HG03442 (cell line): ENCODE measurements at regions not wholly inside any gene's neighbourhood (a gene's known extent, or its start where the extent isn't known, plus 50 kb on each side); places are given as distances from the start of the nearest gene placed in this dataset.
"Not testable (repeated sequence)": the region's sequence is repeated elsewhere in the genome, so short reads cannot be mapped to it uniquely, and the experiment has no call there.

Source experiments
- ATAC-seq: cut with Tn5 transposase; IDR thresholded peaks from one replicate; pipeline ENCODE4 v1.9.1; 2021; ENCODE audit warnings: mild to moderate bottlenecking, moderate library complexity; ENCODE audit not compliant: unreplicated experiment

DNA sequence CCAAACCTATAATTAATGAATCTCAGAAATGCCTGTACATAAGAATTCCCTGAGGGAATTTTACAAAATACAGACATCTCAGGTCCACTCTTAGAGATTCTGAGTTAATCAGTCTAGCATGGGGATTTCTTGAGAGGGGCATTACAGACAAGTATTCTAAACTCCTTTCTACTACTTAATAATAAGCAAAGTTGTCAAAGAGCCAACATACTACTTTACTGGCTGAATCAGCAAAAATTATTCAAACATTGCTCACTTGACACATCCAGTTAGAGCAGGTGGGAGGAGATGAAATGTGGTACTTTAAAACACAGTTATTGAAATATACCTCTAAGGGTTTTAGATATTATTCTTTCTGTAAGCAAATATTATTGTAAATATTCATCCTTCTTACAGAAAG is 1164.7 kb downstream of the CDY2B start:
- no peak for ATAC-seq

- no peak for ATAC-seq
Measured at GRCh38 chrY:16673102-16673787, 1206.8 kb downstream of the CDY2B start.

DNA sequence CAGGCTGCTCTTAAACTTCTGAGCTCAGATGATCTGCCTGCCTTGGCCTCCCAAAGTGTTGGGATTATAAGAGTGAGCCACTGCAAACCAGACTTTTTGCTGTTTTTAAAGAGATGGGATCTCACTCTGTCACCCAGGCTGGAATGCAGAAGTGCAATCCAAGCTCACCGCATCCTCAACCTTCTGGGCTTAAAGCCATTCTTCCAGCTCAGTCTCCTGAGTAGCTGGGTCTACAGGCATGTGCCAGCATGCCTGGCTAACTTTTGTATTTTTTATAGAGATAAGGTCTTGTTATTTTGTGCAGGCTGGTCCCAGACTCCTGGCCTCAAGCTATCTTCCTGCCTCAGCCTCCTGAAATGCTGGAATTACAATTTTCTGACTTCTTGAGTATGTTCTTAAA is 1211.6 kb downstream of the CDY2B start:
- no peak for ATAC-seq

DNA sequence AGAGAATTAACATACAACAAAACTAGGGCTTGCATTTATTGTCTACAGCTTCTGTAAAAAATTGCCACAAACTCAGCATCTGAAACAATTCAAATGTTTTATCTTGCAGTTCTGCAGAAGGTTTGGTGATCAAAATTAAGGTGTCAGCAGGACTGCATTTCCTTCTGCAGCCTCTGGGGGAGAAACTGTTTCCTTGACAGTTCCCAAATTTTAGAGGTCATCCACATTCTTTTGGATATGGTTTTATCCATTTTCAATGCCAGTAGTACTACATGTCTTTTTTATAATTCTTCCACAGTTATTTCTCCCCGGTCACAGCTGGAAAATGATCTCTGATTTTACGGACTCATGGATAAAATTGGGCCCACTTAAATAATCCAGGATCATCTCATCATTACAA is 1217.3 kb downstream of the CDY2B start:
- ATAC-seq: no peak

DNA sequence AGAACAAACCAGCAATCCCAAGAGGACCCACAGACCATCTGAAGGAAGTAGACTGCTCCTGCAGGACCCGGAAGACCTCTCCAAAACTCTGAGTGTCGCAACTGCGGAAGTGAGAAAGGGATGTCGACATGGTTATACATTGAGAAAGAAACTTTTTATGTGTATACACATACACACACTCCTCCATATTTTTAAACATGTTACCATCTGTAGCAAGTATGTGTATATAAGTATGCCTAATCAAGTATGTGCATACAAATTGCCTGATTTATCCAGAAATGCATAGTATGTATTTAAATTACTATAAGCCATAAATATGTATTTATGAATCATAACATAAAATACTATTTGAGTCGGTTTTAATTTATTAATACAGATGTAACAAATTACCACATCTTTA is 1220.7 kb downstream of the CDY2B start:
- ATAC-seq: no peak

GRCh38 chrY:16653971-16654370 is 1226.0 kb downstream of the CDY2B start:
- no peak for ATAC-seq

DNA sequence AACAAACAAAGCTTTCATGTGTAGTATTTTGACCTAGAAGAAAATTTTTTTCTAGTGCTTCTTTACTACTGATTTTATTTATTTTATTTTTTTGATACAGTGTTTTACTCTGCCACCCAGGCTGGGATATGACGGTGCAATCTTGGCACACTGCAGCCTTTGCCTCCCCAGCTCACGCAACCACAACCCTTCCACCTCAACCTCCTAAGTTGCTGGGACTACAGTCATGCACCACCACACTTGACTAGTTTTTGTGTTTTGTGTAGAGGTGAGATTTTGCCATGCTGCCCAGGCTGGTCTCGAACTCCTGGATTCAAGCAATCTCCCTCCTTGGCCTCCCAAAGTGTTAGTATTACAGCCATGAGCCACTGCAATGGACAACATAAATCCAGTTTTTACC is 1234.0 kb downstream of the CDY2B start:
- no peak for ATAC-seq

GRCh38 chrY:16645449-16645848 is 1234.6 kb downstream of the CDY2B start:
- no peak for ATAC-seq

DNA sequence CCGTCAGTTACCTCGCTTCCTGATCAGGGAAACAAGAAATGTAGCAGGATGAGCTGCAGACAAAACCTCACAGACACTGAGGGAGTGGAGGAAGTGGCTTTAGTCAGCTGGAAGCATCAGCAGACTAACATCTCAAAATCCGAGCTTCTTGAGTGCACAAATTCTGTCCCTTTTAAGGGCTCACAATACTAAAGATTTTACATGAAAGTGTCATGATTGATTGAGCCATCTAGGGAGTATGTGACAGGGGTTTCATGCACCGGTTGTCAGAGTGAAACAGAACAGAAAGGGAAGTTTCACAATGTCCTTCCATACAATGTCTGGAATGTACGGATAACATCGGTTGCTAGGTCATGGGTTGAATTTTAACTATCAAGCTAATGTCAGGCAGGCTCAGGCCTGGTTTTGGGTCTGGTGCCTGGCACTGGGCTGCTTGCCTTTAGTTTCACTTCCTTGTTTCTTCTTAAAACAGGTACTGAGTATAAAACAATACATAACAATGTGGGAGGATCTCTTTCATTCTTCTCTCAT is 1235.7 kb downstream of the CDY2B start:
- peak; percentile 50 for ATAC-seq

DNA sequence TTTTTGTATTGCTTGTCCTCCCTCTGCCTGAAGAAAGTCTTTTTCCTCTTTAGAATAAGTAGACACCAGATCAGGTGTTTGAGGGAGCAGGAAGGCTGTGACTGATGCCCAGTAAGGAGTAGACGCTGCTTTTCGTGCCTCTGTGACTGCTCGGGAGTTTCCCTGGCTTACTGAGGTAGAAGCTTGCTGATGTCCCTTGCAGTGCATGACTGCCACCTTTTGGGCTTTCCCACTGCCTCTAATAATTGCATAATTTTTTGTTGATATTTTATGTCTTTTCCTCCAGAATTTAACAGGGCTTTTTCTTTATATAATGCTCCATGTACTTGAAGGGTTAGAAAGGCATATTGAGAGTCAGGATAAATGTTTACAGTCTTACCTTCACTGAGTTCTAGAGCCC is 1240.2 kb downstream of the CDY2B start:
- ATAC-seq: peak; percentile 62

GRCh38 chrY:16638743-16639142 is 1241.3 kb downstream of the CDY2B start:
- ATAC-seq: not testable (repeated sequence)

- peak; percentile 95 for ATAC-seq
Measured at GRCh38 chrY:16636254-16636653, 1243.8 kb downstream of the CDY2B start.

GRCh38 chrY:16629146-16629545 is 1250.9 kb downstream of the CDY2B start:
- no peak for ATAC-seq

DNA sequence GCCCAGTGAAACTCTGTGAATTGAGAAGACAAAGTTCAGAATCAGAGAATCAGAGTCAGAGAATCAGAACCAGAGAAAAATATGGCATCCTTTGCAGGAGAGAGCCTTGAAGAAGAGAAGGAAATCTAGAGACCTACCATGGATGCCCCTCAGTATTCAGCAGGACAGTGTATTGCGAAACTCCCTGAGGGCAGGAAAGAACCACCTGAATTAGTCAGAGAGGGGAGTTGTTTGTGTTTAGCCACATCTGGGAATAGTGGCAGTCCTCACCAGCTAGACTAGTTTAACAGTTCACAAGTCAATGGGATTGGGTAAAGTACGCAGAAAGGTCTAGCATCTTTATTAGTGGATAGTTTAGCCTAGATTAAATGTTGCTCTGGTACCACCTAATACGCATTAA is 1252.9 kb downstream of the CDY2B start:
- no peak for ATAC-seq

DNA sequence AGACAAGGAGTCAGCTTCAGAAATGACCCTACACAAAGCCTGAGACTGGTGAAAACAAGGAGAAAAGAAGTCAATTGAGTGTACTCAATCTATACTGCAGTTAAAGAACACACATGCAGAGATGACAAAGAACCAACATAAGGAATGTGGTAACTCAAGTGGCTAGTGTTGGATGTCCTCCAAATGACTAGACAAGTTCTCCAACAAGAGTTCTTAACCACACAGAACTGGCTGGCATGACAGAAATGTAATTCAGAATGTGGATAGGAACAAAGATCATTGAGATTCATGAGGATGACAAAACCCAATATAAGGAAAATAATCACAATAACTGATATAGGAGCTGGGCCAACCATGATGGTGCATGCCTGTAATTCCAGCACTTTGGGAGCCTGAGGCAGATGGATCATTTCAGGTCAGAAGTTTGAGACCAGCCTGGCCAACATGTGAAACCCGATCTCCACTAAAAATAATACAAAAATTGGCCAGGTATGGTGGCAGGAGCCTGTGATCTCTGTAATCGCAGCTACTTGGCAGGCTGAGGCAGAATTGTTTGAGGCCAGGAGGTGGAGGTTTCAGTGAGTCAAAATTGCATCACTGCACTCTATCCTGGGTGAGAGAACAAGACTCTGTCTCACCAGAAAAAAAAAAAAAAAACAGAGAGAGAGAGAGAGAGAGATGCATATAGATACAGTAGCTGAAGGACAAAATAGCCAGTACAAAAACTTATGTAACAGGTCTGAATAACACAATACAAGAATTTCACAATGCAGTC is 1263.6 kb downstream of the CDY2B start:
- ATAC-seq: no peak

- ATAC-seq: no peak
Measured at GRCh38 chrY:16608679-16609078, 1271.3 kb downstream of the CDY2B start.

GRCh38 chrY:16602146-16602545 is 1277.9 kb downstream of the CDY2B start:
- no peak for ATAC-seq

GRCh38 chrY:16601626-16602025 is 1278.4 kb downstream of the CDY2B start:
- no peak for ATAC-seq

GRCh38 chrY:16572061-16572460 is 1308.0 kb downstream of the CDY2B start:
- ATAC-seq: no peak

GRCh38 chrY:16562491-16562890 is 1317.5 kb downstream of the CDY2B start:
- ATAC-seq: no peak

GRCh38 chrY:16522021-16522420 is 1358.0 kb downstream of the CDY2B start:
- no peak for ATAC-seq

DNA sequence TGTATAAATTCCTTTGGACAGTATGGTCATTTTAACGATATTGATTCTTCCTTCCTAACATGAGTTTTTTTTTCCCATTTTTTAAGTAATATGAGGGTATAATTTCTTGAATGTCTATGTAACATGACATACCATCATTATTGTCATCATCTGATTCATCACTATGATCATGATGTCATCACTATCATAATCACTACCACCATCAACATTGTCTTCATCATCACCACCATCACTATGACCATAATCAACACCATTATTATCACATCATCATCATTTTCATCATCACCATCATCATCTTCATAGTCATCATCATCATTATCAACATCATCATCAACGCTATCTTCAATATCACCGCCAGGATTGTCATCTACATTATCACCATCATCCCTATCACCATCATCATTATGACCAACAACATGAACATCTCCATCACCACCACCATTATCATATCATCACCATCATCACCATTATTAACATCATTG is 1377.2 kb downstream of the CDY2B start:
- no peak for ATAC-seq
